A549 (cell line): ENCODE measurements at regions not wholly inside any gene's neighbourhood (a gene's known extent, or its start where the extent isn't known, plus 50 kb on each side); places are given as distances from the start of the nearest gene placed in this dataset.
"Not testable (repeated sequence)": the region's sequence is repeated elsewhere in the genome, so short reads cannot be mapped to it uniquely, and the experiment has no call there.

Experiments used
- ATAC-seq, 2 experiments: fragments of 200-7000 bp in 1 of 2; fragments of >200 bp in 1 of 2; cut with Nextera tagmentation in 1 of 2; cut with Tn5 transposase in 1 of 2; 3 replicates each; pipeline versions ENCODE4 v1.8.0 to v1.9.1; 2018 to 2020; ENCODE audit warnings: mild to moderate bottlenecking in 1 of 2, moderate library complexity in 1 of 2
- CTCF ChIA-PET: fragments of 300-600 bp; sonication (Branson Sonifier 250); formaldehyde crosslinking; extraction: SDS; loops from one replicate; lab custom pipeline; 2021; ENCODE audit warnings: antibody characterized with exemption, inconsistent platforms; lab: Yijun Ruan, JAX
- POLR2A ChIA-PET: fragments of 350-600 bp; formaldehyde crosslinking; extraction: SDS; loops from one replicate; lab custom pipeline; 2021; ENCODE audit warnings: antibody characterized with exemption, inconsistent platforms; lab: Yijun Ruan, JAX
- DNase-seq, 2 experiments: peaks; one replicate each; pipeline versions ENCODE4 v3.0.0 to v3.0.0-alpha.2; 2011 to 2016; ENCODE audit warnings: low read depth in 1 of 2, low spot score in 1 of 2
- FAIRE-seq: peaks from 2 replicates; lab custom pipeline; 2011; peaks lifted over from hg19 to GRCh38; lab: Jason Lieb, UNC
- H3K27ac ChIP-seq, 2 experiments: fragments of >200 bp; sonication (Bioruptor Twin); formaldehyde crosslinking; 3 replicates each; pipeline ENCODE4 v1.5.1; 2016 to 2017
- H3K4me1 ChIP-seq: fragments of >200 bp; sonication (Bioruptor Twin); formaldehyde crosslinking; 3 replicates; pipeline ENCODE4 v1.6.1; 2016
- H3K4me2 ChIP-seq: fragments of >200 bp; sonication (Bioruptor Twin); formaldehyde crosslinking; 3 replicates; pipeline ENCODE4 v1.6.1; 2016
- H3K4me3 ChIP-seq: fragments of >200 bp; sonication (Bioruptor Twin); formaldehyde crosslinking; 3 replicates; pipeline ENCODE4 v1.5.1; 2016
- H3K9me3 ChIP-seq: fragments of >200 bp; sonication (Bioruptor Twin); formaldehyde crosslinking; 3 replicates; pipeline ENCODE4 v1.6.1; 2016
- CHD2 ChIP-seq: fragments of 150-350 bp; IDR thresholded peaks from 2 replicates; pipeline ENCODE4 v1.6.1; 2014; ENCODE audit warnings: low read length; ENCODE audit not compliant: partially characterized antibody
- EHF ChIP-seq: fragments of 250-450 bp; sonication (Bioruptor Pico); IDR thresholded peaks from 2 replicates; pipeline ENCODE4 v1.5.0; 2020; ENCODE audit warnings: mild to moderate bottlenecking
- EHMT2 ChIP-seq: fragments of 200-600 bp; sonication (generic); IDR thresholded peaks from 2 replicates; pipeline ENCODE4 v1.6.1; 2016; ENCODE audit warnings: antibody characterized with exemption, low read depth, mild to moderate bottlenecking, moderate library complexity
- ESRRA ChIP-seq: fragments of 150-350 bp; IDR thresholded peaks from 2 replicates; pipeline ENCODE4 v1.6.1; 2014; ENCODE audit warnings: mild to moderate bottlenecking, low read length, borderline replicate concordance
- FOXS1 ChIP-seq: fragments of 250-450 bp; sonication (Bioruptor Pico); IDR thresholded peaks from 2 replicates; pipeline ENCODE4 v1.5.0; 2020; ENCODE audit warnings: mild to moderate bottlenecking, moderate library complexity
- HDAC2 ChIP-seq: fragments of 200-600 bp; sonication (generic); IDR thresholded peaks from 2 replicates; pipeline ENCODE4 v1.6.1; 2016
- HOXA7 ChIP-seq: fragments of 250-450 bp; sonication (Bioruptor Pico); IDR thresholded peaks from 2 replicates; pipeline ENCODE4 v1.5.0; 2020; ENCODE audit warnings: mild to moderate bottlenecking, moderate library complexity
- HOXB5 ChIP-seq: fragments of 250-450 bp; sonication (Bioruptor Pico); IDR thresholded peaks from 2 replicates; pipeline ENCODE4 v1.5.0; 2020; ENCODE audit warnings: mild to moderate bottlenecking, moderate library complexity
- JUNB ChIP-seq: fragments of >200 bp; sonication (Bioruptor Twin); formaldehyde crosslinking; IDR thresholded peaks from 2 replicates; pipeline ENCODE4 v1.6.1; 2016
- KDM5A ChIP-seq: fragments of 200-600 bp; sonication (generic); IDR thresholded peaks from 2 replicates; pipeline ENCODE4 v1.6.1; 2016; ENCODE audit warnings: antibody characterized with exemption, mild to moderate bottlenecking
- MAZ ChIP-seq: fragments of 150-350 bp; IDR thresholded peaks from 2 replicates; pipeline ENCODE4 v1.6.1; 2014; ENCODE audit warnings: antibody characterized with exemption, low read depth, low read length, borderline replicate concordance
- MYC ChIP-seq: IDR thresholded peaks from 2 replicates; pipeline ENCODE4 v1.6.1; 2012; ENCODE audit warnings: mild to moderate bottlenecking, inconsistent platforms, low read length, improper control_type of control experiment, borderline replicate concordance
- RAD21 ChIP-seq, 2 experiments: fragments of >200 bp in 1 of 2; sonication (Bioruptor Twin) in 1 of 2; formaldehyde crosslinking in 1 of 2; IDR thresholded peaks in 1 of 2; conservative IDR thresholded peaks in 1 of 2; 2 replicates in 1 of 2; 3 replicates in 1 of 2; pipeline ENCODE4 v1.6.1; 2012 to 2018; ENCODE audit warnings: inconsistent platforms in 1 of 2
- RARB ChIP-seq: fragments of 250-450 bp; sonication (Bioruptor Pico); IDR thresholded peaks from 2 replicates; pipeline ENCODE4 v1.8.0; 2021; ENCODE audit warnings: mild to moderate bottlenecking, moderate library complexity
- RCOR1 ChIP-seq: fragments of 150-350 bp; IDR thresholded peaks from 2 replicates; pipeline ENCODE4 v1.6.1; 2014; ENCODE audit warnings: antibody characterized with exemption, low read length, low read depth
- TFCP2L1 ChIP-seq: fragments of 250-450 bp; sonication (Bioruptor Pico); IDR thresholded peaks from 2 replicates; pipeline ENCODE4 v1.5.0; 2021; ENCODE audit warnings: mild to moderate bottlenecking
- ZC3H11A ChIP-seq: fragments of 450-650 bp; IDR thresholded peaks from 2 replicates; pipeline ENCODE4 v1.6.1; 2014; ENCODE audit warnings: antibody characterized with exemption, mild to moderate bottlenecking
- ZNF302 ChIP-seq: fragments of 250-450 bp; sonication (Bioruptor Pico); IDR thresholded peaks from 2 replicates; pipeline ENCODE4 v1.9.0; 2021; ENCODE audit warnings: inconsistent platforms, mild to moderate bottlenecking, moderate library complexity
- WGBS: methylation state at CpG from one replicate; pipeline ENCODE4 v1.1.6; 2017; ENCODE audit errors: missing lambda C conversion rate; 5-methylcytosine and 5-hydroxymethylcytosine counted together
- TF ChIP-seq, protein P1 (sequence below): fragments of >200 bp; sonication (Bioruptor Twin); formaldehyde crosslinking; IDR thresholded peaks from 3 replicates; pipeline ENCODE4 v1.6.1; 2016
- TF ChIP-seq, protein P2 (sequence below): fragments of 450-650 bp; IDR thresholded peaks from 2 replicates; pipeline ENCODE4 v1.6.1; 2014; ENCODE audit warnings: antibody characterized with exemption
- TF ChIP-seq, protein P3 (sequence below): fragments of 250-450 bp; sonication (Bioruptor Pico); IDR thresholded peaks from 2 replicates; pipeline ENCODE4 v1.5.0; 2020; ENCODE audit warnings: low read depth, mild to moderate bottlenecking, moderate library complexity
- TF ChIP-seq, protein P4 (sequence below): fragments of 150-350 bp; IDR thresholded peaks from 2 replicates; pipeline ENCODE4 v1.6.1; 2014; ENCODE audit warnings: low read depth, mild to moderate bottlenecking, low read length

DNA sequence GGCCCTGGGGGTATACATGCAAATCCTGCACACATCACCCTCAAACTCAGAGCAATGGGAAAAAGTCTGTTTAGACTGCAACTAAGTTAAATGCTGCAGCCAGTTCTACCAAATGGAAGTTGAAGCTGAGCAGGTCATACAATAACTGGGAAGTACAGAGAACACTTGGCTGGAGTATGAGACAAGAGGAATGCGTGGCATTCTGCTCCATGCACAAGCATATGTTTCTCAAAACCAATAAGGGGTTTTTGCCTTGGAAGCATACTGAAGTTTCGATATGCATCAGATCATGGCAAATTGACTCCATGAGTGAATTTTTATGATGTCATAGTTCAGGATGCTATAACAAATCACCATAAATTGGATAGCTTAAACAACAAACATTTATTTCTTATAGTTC lies 193.8 kb downstream of the COL12A1 start:
- TF ChIP-seq FOXS1 (CRISPR knock-in tag), result no peak
- no peak for TF ChIP-seq EHF (CRISPR knock-in tag)
- TF ChIP-seq ZC3H11A, result no peak
- no peak for TF ChIP-seq TFCP2L1
- ATAC-seq, result no peak
- H3K4me2 ChIP-seq, result no peak overlapping the region
- ChIA-PET POLR2A (no interaction called here), CTCF (no interaction called here)
- FAIRE-seq, result no peak
- no peaks in the 10 kb centered on the region for H3K9me3 ChIP-seq
- H3K4me1 ChIP-seq, result no peaks in the 10 kb centered on the region
- H3K27ac ChIP-seq, result no peak overlapping the region
- WGBS, result 6% methylated on average over 2 of the region's 2 CpGs
- no peak overlapping the region for H3K4me3 ChIP-seq
- DNase-seq, result no peak

DNA sequence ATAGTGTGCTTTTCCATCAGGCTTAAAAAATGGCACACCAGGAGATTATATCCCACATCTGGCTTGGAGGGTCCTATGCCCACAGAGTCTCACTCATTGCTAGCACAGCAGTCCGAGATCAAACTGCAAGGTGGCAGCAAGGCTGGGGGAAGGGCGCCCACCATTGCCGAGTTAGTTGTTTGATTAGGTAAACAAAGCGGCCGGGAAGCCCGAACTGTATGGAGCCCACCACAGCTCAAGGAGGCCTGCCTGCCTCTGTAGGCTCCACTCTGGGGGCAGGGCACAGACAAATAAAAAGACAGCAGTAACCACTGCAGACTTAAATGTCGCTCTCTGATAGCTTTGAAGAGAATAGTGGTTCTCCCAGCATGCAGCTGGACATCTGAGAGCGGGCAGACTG lies 201.9 kb downstream of the COL12A1 start:
- 72% methylated on average over 6 of the region's 8 CpGs for WGBS
- FAIRE-seq, POLR2A ChIA-PET: not testable (repeated sequence)

DNA sequence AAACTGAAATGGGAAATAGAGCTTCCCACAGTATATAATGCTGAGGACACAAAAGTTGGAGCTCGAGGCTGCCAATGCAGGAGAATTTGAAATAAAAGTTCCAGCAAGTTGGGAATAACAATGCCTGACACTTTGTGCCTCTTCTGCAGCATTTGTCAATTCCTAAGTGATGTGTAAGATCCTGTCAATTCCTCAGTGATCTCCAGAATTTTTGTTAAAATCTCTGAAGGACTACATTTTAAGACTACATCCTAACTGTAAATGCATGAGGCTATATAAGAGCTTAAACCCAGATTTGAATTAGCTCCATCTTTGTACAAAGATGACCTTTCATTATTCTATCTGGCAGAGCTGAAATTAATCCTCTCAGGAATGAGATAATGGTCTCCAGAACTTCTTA lies 208.2 kb downstream of the COL12A1 start:
- WGBS, result 4% methylated on average over 1 of the region's 1 CpG
- no peak for ATAC-seq
- DNase-seq, result no peak

More for the DNA sequence above, 201.9 kb downstream of the COL12A1 start:
- H3K27ac ChIP-seq, ATAC-seq, H3K4me1 ChIP-seq, DNase-seq, CTCF ChIA-PET, H3K4me3 ChIP-seq, H3K9me3 ChIP-seq, H3K4me2 ChIP-seq: not testable (repeated sequence)

DNA sequence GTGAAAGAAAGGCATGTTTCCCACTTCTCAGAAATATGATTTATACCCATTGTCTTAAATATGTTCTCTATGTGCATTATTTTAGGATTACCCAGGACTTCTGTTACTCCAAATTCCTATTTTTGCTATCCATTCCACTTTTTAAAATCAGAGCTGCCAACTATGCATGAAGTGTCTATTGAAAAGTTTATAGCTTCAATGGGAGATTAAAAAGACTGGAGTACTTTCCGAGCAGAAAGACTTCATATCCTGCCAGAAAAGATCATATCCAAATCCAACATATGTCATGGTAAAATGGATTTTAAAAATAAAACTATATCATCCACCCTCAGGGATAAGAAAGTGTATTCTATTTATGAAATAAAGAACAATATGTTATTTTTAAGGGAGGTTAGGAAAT lies 212.7 kb downstream of the COL12A1 start:
- ATAC-seq (no peak), FAIRE-seq (no peak)
- Histone ChIP-seq H3K4me3 (no peak overlapping the region), H3K27ac (no peak overlapping the region)
- 62% methylated on average over 1 of the region's 1 CpG for WGBS
- TF ChIP-seq KDM5A (no peak), RARB (CRISPR knock-in tag) (no peak), RCOR1 (no peak), ESRRA (no peak), HOXB5 (CRISPR knock-in tag) (no peak), HDAC2 (no peak), TFCP2L1 (no peak), MAZ (no peak), JUNB (no peak), ZNF302 (CRISPR knock-in tag) (no peak)
- TF ChIP-seq, protein P1, sequence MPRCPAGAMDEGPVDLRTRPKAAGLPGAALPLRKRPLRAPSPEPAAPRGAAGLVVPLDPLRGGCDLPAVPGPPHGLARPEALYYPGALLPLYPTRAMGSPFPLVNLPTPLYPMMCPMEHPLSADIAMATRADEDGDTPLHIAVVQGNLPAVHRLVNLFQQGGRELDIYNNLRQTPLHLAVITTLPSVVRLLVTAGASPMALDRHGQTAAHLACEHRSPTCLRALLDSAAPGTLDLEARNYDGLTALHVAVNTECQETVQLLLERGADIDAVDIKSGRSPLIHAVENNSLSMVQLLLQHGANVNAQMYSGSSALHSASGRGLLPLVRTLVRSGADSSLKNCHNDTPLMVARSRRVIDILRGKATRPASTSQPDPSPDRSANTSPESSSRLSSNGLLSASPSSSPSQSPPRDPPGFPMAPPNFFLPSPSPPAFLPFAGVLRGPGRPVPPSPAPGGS, result no peak
- TF ChIP-seq, protein P2, sequence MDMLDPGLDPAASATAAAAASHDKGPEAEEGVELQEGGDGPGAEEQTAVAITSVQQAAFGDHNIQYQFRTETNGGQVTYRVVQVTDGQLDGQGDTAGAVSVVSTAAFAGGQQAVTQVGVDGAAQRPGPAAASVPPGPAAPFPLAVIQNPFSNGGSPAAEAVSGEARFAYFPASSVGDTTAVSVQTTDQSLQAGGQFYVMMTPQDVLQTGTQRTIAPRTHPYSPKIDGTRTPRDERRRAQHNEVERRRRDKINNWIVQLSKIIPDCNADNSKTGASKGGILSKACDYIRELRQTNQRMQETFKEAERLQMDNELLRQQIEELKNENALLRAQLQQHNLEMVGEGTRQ, result no peak
- TF ChIP-seq, protein P3, sequence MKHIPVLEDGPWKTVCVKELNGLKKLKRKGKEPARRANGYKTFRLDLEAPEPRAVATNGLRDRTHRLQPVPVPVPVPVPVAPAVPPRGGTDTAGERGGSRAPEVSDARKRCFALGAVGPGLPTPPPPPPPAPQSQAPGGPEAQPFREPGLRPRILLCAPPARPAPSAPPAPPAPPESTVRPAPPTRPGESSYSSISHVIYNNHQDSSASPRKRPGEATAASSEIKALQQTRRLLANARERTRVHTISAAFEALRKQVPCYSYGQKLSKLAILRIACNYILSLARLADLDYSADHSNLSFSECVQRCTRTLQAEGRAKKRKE, result no peak
- TF ChIP-seq, all 56 proteins: peak for 0
- DNase-seq, result no peak
- ChIA-PET POLR2A (no interaction called here), CTCF (no interaction called here)
- Histone ChIP-seq H3K9me3 (no peaks in the 10 kb centered on the region), H3K4me1 (no peaks in the 10 kb centered on the region), H3K4me2 (no peak overlapping the region)

More for the DNA sequence above, 208.2 kb downstream of the COL12A1 start:
- ChIA-PET POLR2A (no interaction called here), CTCF (no interaction called here)
- H3K9me3 ChIP-seq, result no peaks in the 10 kb centered on the region
- H3K4me2 ChIP-seq, result no peak overlapping the region
- TF ChIP-seq CHD2 (no peak), HOXA7 (CRISPR knock-in tag) (no peak), RARB (CRISPR knock-in tag) (no peak), RAD21 (conservative IDR thresholded peaks at IDR 0.05 in 1 of 2, IDR thresholded peaks at IDR 0.05 in 1 of 2) (no peak), MYC (no peak), EHMT2 (no peak)
- TF ChIP-seq, protein P4, sequence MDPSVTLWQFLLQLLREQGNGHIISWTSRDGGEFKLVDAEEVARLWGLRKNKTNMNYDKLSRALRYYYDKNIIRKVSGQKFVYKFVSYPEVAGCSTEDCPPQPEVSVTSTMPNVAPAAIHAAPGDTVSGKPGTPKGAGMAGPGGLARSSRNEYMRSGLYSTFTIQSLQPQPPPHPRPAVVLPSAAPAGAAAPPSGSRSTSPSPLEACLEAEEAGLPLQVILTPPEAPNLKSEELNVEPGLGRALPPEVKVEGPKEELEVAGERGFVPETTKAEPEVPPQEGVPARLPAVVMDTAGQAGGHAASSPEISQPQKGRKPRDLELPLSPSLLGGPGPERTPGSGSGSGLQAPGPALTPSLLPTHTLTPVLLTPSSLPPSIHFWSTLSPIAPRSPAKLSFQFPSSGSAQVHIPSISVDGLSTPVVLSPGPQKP, result no peak
- H3K27ac ChIP-seq, result no peak overlapping the region
- H3K4me3 ChIP-seq, result no peak overlapping the region
- H3K4me1 ChIP-seq, result no peaks in the 10 kb centered on the region
- FAIRE-seq, result no peak
